ENCODE measurements at regions not wholly inside any gene's neighbourhood (a gene's known extent, or its start where the extent isn't known, plus 50 kb on each side); places are given as distances from the start of the nearest gene placed in this dataset.

DNA sequence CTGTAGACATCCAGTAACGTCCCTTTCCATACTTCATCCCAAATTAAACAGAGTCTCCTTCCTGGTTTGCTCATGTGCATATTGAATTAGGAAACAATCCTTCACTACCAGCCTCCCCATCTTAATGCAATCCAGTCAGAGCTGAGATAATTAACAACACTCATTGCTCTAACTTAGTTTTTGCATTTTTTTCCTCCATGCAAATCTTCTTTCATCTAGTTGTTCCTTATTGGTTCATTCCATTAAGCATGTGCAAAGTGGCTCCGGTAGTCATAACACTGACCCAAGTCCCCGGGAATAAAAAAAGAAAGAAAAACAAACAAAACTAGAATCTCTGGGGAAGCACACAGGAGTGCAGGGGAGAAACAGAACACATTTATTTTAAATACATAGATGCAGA is 1176.1 kb downstream of the GATA3 start:
- FAIRE-seq = no peak
- Histone ChIP-seq H3K27ac (ENCODE audit: low read depth, low read length) (no peak overlapping the region), H3K79me2 (ENCODE audit: insufficient read depth, low read length) (no peaks in the 10 kb centered on the region), H3K9me3 (ENCODE audit: insufficient read depth, low read depth, low read length) (no peaks in the 10 kb centered on the region), H2AFZ (ENCODE audit: low read depth, low read length) (no peak overlapping the region), H3K27me3 (ENCODE audit: insufficient read depth, low read length) (no peaks in the 10 kb centered on the region), H3K9ac (ENCODE audit: low read length) (no peak overlapping the region), H3K36me3 (ENCODE audit: insufficient read depth, low read length) (no peaks in the 10 kb centered on the region), H3K4me1 (ENCODE audit: insufficient read depth, low read length) (no peaks in the 10 kb centered on the region), H4K20me1 (ENCODE audit: insufficient read depth, low read length) (no peaks in the 10 kb centered on the region), H3K4me3 (ENCODE audit: insufficient read depth, low read depth, low read length) (no peak overlapping the region), H3K4me2 (ENCODE audit: low read length) (no peak overlapping the region)
- Mint-ChIP-seq H3K36me3 (ENCODE audit: low read depth, unreplicated experiment) (no peaks in the 10 kb centered on the region), H3K4me3 (ENCODE audit: unreplicated experiment) (no peak overlapping the region), H3K9me3 (ENCODE audit: unreplicated experiment) (no peaks in the 10 kb centered on the region), H3K27ac (ENCODE audit: unreplicated experiment) (no peak overlapping the region), H3K4me1 (ENCODE audit: low read depth, unreplicated experiment) (peaks cover 5% of the 10 kb centered on the region), H3K27me3 (ENCODE audit: low read depth, unreplicated experiment) (peaks cover 2% of the 10 kb centered on the region)
- no peak for TF ChIP-seq EZH2 (IDR thresholded peaks at IDR 0.05; ENCODE audit: insufficient read depth, low read length)
- TF ChIP-seq, protein P1, sequence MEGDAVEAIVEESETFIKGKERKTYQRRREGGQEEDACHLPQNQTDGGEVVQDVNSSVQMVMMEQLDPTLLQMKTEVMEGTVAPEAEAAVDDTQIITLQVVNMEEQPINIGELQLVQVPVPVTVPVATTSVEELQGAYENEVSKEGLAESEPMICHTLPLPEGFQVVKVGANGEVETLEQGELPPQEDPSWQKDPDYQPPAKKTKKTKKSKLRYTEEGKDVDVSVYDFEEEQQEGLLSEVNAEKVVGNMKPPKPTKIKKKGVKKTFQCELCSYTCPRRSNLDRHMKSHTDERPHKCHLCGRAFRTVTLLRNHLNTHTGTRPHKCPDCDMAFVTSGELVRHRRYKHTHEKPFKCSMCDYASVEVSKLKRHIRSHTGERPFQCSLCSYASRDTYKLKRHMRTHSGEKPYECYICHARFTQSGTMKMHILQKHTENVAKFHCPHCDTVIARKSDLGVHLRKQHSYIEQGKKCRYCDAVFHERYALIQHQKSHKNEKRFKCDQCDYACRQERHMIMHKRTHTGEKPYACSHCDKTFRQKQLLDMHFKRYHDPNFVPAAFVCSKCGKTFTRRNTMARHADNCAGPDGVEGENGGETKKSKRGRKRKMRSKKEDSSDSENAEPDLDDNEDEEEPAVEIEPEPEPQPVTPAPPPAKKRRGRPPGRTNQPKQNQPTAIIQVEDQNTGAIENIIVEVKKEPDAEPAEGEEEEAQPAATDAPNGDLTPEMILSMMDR (IDR thresholded peaks at IDR 0.05; ENCODE audit: insufficient read depth, low read depth, low read length) = no peak
- no peak for DNase-seq (ENCODE audit: low read depth)

- no peaks in the 10 kb centered on the region for H3K9me3 Mint-ChIP-seq (ENCODE audit: unreplicated experiment)
- Histone ChIP-seq H3K4me1 (ENCODE audit: insufficient read depth, low read length) (no peaks in the 10 kb centered on the region), H2AFZ (ENCODE audit: low read depth, low read length) (no peak overlapping the region), H3K36me3 (ENCODE audit: insufficient read depth, low read length) (no peaks in the 10 kb centered on the region), H3K4me2 (ENCODE audit: low read length) (no peak overlapping the region), H3K9ac (ENCODE audit: low read length) (no peak overlapping the region), H3K4me3 (ENCODE audit: insufficient read depth, low read depth, low read length) (no peak overlapping the region), H4K20me1 (ENCODE audit: insufficient read depth, low read length) (no peaks in the 10 kb centered on the region), H3K9me3 (ENCODE audit: insufficient read depth, low read depth, low read length) (no peaks in the 10 kb centered on the region), H3K79me2 (ENCODE audit: insufficient read depth, low read length) (no peaks in the 10 kb centered on the region), H3K27me3 (ENCODE audit: insufficient read depth, low read length) (no peaks in the 10 kb centered on the region), H3K27ac (ENCODE audit: low read depth, low read length) (no peak overlapping the region)
- DNase-seq (ENCODE audit: low read depth) (no peak), FAIRE-seq (no peak)
- H3K4me3 Mint-ChIP-seq (ENCODE audit: unreplicated experiment) = no peak overlapping the region
- H3K4me1 Mint-ChIP-seq (ENCODE audit: low read depth, unreplicated experiment) = no peaks in the 10 kb centered on the region
- H3K36me3 Mint-ChIP-seq (ENCODE audit: low read depth, unreplicated experiment) = no peaks in the 10 kb centered on the region
- peaks cover 4% of the 10 kb centered on the region for H3K27me3 Mint-ChIP-seq (ENCODE audit: low read depth, unreplicated experiment)
- TF ChIP-seq EZH2 (IDR thresholded peaks at IDR 0.05; ENCODE audit: insufficient read depth, low read length) = no peak
- TF ChIP-seq, protein P1 (IDR thresholded peaks at IDR 0.05; ENCODE audit: insufficient read depth, low read depth, low read length) = no peak
- H3K27ac Mint-ChIP-seq (ENCODE audit: unreplicated experiment) = no peak overlapping the region
These were observed 1179.7 kb downstream of the GATA3 start for GRCh38 chr10:9234191-9234590.

DNA sequence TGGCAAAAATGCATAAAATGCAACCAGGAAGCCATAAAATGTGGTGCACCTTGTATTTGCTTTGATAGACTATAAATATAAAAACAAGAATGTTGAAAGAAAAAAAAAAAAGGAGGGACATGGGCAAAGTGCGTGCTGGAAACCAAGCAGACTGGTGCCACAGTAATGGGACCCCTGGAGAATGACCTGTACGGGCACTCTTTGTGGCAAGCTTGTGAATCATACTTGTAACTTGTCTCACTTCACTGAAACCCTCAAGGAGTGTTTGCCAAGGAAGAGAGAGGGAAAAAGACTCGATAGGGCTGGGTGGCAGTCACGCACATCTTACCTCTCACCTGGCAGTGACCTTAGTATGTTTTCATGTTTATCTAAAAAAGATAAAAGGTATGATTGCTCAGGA is 1183.6 kb downstream of the GATA3 start:
- Histone ChIP-seq H3K4me3 (ENCODE audit: insufficient read depth, low read depth, low read length) (no peak overlapping the region), H3K4me1 (ENCODE audit: insufficient read depth, low read length) (no peaks in the 10 kb centered on the region), H3K9me3 (ENCODE audit: insufficient read depth, low read depth, low read length) (no peaks in the 10 kb centered on the region), H2AFZ (ENCODE audit: low read depth, low read length) (no peak overlapping the region), H3K27me3 (ENCODE audit: insufficient read depth, low read length) (no peaks in the 10 kb centered on the region), H3K4me2 (ENCODE audit: low read length) (no peak overlapping the region), H3K27ac (ENCODE audit: low read depth, low read length) (no peak overlapping the region), H4K20me1 (ENCODE audit: insufficient read depth, low read length) (no peaks in the 10 kb centered on the region), H3K9ac (ENCODE audit: low read length) (no peak overlapping the region), H3K79me2 (ENCODE audit: insufficient read depth, low read length) (no peaks in the 10 kb centered on the region), H3K36me3 (ENCODE audit: insufficient read depth, low read length) (no peaks in the 10 kb centered on the region)
- no peaks in the 10 kb centered on the region for H3K4me1 Mint-ChIP-seq (ENCODE audit: low read depth, unreplicated experiment)
- DNase-seq (ENCODE audit: low read depth) (no peak), FAIRE-seq (no peak)
- no peaks in the 10 kb centered on the region for H3K36me3 Mint-ChIP-seq (ENCODE audit: low read depth, unreplicated experiment)
- TF ChIP-seq, protein P1 (IDR thresholded peaks at IDR 0.05; ENCODE audit: insufficient read depth, low read depth, low read length) = no peak
- no peak for TF ChIP-seq EZH2 (IDR thresholded peaks at IDR 0.05; ENCODE audit: insufficient read depth, low read length)
- no peaks in the 10 kb centered on the region for H3K9me3 Mint-ChIP-seq (ENCODE audit: unreplicated experiment)
- H3K27ac Mint-ChIP-seq (ENCODE audit: unreplicated experiment) = no peak overlapping the region
- H3K4me3 Mint-ChIP-seq (ENCODE audit: unreplicated experiment) = no peak overlapping the region
- H3K27me3 Mint-ChIP-seq (ENCODE audit: low read depth, unreplicated experiment) = peaks cover 3% of the 10 kb centered on the region
